Activated CD4-positive, alpha-beta T cell treated with anti-CD3 and anti-CD28 coated beads, Interleukin-10, Interleukin-2, amounts not matched to agents 100 ng/mL and 50 ng/mL, durations not matched to agents 16 hours and 8 hours (primary cell): ENCODE measurements at regions not wholly inside any gene's neighbourhood (a gene's known extent, or its start where the extent isn't known, plus 50 kb on each side); places are given as distances from the start of the nearest gene placed in this dataset.
"Not testable (repeated sequence)": the region's sequence is repeated elsewhere in the genome, so short reads cannot be mapped to it uniquely, and the experiment has no call there.

Experiments used
- DNase-seq: peaks from one replicate; pipeline ENCODE4 v3.0.0-alpha.2; 2020

- no peak for DNase-seq
These were observed 933.6 kb upstream of the ROBO1 start for GRCh38 chr3:80701349-80701748.

DNA sequence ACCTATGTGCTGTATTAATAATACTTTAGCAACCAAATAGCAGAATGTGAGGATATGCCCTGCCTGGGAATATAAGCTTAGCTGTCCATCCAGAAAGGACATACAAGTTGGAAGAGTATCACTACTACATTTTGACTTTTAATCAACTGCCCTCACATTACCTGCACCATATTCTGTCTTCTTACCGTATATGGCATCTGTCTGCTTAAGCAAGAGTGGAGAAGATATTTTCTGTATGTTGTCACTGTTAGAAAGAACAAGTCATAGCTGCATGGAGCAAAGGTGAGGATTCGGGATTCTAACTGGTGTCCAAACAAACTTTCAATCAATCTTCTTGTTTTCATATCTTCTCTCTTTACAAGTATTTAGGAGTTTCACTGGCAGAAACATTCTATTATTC lies 929.5 kb upstream of the ROBO1 start:
- DNase-seq = no peak

DNA sequence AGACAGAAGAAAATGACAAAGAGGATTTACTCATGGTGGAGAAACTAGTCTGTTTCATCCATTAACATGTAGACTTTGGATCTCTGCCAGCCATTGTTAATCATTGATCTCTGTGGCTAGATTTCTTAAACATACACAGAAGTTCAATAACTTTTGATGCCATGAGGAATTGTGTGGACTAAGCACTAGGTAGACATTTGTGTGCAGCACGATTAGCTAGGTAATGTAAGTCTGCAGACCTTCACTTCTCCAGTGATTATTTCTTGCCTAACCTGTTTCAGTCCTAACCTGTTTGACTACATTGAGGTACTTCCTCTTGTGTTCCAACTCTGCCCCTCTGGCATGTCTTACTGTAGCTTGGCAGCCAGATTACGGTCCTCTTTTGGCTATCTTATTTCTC lies 928.5 kb upstream of the ROBO1 start:
- DNase-seq = no peak

DNA sequence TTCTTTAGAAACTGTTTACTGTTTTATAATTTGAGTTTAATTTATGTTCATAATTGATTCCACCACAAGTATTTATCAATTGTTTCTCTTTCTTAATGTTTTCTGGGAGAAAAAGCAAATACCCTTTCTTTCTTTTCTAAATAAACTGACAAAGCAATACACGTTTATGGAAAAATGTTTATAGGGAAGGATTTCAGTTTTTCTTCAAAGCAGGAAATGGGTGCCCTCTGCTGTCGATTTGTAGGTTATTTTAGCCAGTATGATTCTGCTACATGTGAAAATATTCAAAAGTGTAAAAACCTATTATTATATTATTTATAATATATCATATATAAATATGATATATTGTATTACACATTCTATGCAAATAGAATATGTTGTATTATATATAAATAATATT lies 921.0 kb upstream of the ROBO1 start:
- no peak for DNase-seq

GRCh38 chr3:80682951-80683350 lies 915.2 kb upstream of the ROBO1 start:
- no peak for DNase-seq

DNA sequence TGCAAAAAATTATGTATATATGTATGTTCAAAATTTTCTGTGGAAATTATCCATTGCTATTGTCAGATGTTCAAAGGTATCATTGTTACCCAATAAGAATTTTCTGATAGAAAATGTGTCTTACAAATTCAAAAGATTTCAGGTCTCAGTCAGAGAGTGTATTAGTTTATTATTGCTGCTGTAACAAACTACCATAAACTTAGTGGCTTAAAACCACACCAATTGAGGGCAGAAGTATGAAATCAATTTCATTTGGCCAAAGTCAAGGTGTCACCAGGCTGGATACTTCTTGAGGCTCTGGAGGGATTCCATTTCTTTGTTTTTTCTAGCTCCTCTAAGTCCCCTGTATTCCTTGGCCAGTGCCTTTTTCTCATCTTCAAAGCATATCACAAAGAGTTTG lies 914.4 kb upstream of the ROBO1 start:
- no peak for DNase-seq

DNA sequence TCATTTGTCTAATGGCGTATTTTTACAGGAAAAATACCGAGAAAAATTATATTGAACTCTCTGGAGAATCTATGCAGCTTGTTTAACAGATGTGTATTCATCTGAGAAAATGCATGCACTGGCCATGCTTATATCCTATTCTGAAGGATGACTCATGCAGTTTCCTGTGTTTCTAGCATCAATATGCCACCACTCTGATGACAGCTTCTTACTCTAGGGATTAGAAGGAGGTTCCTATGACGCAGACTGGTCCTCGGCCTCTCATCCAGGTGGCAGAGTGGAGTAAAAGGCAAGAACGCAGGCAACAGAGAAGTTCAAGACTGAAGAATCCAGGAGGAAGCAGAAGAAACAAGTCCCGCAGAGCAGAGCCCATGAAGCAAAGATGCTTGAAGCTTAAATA lies 910.0 kb upstream of the ROBO1 start:
- DNase-seq = no peak

DNA sequence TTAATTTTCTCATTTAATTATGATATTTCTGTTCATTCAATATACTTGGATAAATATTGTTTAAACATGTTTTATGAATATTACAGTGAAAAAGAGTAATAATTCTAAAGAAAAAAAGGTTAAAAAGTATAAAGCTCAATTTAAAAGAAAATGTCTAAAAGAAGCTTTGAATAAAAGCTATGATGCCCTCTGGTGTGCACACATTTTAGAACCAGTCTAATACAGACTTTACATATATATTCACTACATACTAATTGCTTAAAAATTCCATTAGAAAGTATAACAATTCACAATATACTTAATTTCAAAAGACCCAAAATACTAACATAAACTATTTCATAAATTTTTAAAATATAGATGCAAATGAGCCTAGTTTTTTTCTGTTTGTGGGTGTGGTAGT lies 909.1 kb upstream of the ROBO1 start:
- DNase-seq = no peak

GRCh38 chr3:80676261-80676660 lies 908.5 kb upstream of the ROBO1 start:
- DNase-seq = no peak

DNA sequence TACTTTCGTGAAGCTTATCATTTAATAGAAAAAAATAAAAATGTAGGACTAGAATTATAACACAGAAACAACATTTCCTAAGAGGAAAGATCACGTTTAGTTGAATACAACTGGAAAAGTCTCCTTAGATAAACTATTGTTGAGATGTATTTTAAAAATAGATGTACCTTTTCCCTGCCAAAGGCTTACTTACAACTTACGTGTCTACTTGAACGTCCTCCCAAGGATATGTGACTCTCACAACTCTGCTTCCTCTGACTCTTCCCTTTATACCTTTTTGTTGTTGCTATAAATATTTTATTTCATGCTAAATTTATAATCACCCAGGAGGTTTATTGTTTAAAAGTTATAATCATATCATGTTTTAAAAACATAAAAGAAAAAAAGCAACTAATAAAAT lies 908.0 kb upstream of the ROBO1 start:
- DNase-seq = no peak

DNA sequence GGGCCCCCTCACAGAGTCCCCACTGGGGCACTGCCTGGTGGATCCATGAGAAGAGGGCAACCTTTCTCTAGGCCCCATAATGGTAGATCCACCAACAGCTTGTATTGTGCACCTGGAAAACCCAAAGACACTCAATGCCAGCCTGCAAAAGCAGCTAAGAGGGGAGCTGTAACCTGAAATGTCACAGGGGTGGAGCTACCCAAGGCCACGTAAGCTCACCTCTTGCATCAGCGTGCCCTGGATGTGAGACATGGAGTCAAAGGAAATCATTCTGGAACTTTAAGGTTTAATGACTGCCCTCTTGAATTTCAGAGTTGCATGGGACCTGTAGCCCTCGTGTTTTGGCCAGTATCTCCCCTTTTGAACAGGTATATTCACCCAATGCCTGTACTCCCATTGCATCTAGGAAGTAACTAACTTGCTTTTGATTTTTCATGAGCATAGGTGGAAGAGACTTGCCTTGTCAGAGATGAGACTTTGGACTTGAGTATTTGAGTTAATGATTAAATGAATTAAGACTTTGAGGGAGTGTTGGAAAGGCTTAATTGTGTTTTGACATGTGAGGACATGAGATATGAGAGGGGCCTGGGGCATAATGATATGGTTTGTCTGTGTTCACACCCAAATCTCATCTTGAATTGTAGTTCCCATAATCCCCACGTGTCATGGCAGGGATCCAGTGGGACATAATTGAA lies 900.9 kb upstream of the ROBO1 start:
- no peak for DNase-seq

- no peak for DNase-seq
These were observed 900.3 kb upstream of the ROBO1 start for GRCh38 chr3:80668100-80668499.

GRCh38 chr3:80663426-80663825 lies 895.6 kb upstream of the ROBO1 start:
- DNase-seq = no peak

- no peak for DNase-seq
These were observed 887.4 kb upstream of the ROBO1 start for GRCh38 chr3:80655216-80655615.

GRCh38 chr3:80649170-80649569 lies 881.4 kb upstream of the ROBO1 start:
- DNase-seq = no peak

GRCh38 chr3:80643421-80643820 lies 875.6 kb upstream of the ROBO1 start:
- no peak for DNase-seq

- no peak for DNase-seq
These were observed 850.8 kb upstream of the ROBO1 start for GRCh38 chr3:80618295-80619256.

- no peak for DNase-seq
These were observed 844.6 kb upstream of the ROBO1 start for GRCh38 chr3:80612366-80612765.

DNA sequence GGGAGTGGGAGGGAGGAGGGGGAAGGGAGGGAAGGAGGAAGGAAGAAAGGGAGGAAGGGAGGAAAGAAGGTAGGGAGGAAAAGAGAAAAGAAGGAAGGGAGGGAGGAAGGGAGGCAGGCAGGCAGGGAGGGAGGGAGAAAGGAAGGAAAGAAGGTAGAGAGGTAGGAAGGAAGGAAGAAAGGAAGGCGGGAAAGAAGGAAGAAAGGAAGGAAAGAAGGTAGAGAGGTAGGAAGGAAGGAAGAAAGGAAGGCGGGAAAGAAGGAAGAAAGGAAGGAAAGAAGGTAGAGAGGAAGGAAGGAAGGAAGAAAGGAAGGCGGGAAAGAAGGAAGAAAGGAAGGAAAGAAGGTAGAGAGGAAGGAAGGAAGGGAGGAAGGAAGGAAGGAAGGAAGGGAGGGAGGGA lies 840.3 kb upstream of the ROBO1 start:
- not testable (repeated sequence) for DNase-seq

DNA sequence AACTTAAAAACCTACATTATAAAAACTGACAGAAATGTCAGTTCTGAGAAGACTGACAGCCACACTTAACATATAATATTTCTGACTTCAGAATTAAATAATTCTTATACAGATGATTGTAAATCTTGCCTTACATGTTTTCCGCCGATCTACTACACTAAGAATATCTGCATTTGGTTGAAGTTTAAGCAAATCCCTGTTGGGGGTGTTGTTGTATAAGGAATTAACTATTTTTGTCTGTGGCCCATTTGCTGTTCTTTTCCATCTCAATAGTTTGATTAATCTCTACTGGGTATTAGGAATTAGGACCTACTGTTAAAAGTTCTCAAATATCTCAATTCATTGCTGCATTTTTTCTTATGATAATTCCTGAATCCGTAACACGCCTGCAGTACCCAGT lies 838.3 kb upstream of the ROBO1 start:
- no peak for DNase-seq

DNA sequence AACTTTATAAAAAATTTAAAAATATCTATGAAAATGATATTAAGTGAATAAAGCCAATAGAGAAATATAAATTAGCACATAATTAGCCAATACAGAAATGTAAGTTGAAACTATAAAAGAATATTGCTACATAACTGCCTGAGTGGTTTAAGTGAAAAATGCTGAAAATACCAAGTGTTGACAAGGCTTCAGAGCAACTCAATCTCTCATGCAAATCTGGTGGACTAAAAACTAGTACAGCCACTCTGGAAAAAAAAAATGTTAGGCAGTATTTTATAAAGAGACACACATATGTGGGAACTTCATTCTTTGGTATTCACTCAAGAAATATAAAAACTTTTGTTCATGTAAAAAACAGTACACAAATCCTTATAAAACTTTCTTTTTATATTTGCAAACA lies 833.7 kb upstream of the ROBO1 start:
- DNase-seq = no peak

GRCh38 chr3:80592792-80593191 lies 825.0 kb upstream of the ROBO1 start:
- DNase-seq = no peak

DNA sequence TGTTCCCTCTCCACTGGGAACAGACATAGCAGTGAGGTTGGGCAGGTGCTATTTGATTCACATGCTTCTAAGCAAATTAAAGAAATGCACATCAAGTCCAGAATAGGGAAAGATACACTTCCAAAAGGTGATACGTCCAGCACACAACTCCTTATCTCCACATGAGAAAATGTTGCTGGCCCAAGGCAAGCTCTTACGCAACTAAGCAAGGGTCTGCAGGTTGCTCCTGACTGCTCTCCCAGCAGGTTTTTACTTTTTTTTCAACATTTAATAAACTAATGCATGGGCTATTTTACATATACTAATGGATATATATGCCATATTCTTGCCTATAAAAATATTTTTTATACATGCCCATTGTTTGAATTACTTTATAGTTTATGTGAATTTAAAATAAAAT lies 818.5 kb upstream of the ROBO1 start:
- DNase-seq = no peak

DNA sequence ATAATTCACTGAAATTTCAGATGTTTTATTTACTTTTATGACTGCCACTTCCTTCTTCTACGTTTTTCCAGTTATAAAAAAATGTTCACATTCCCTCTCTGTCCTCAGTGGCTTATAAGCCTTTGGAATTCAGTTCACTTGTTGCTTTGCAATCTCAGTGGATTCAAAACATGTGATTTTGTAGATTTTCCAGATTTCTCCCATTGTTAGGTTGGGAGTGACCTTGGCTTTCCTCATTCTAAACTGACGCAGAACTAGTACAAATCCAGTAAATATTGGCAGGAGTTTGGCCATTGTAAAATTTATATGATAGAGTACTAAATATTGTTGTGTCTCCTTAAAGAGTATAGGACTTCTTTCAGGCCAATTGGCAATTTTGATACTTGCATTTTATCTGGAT lies 812.3 kb upstream of the ROBO1 start:
- DNase-seq = no peak
